IMR-90 (cell line): ENCODE measurements at regions not wholly inside any gene's neighbourhood (a gene's known extent, or its start where the extent isn't known, plus 50 kb on each side); places are given as distances from the start of the nearest gene placed in this dataset.

ENCODE experiments used
- CEBPB ChIP-seq: IDR thresholded peaks from 2 replicates; pipeline ENCODE4 v1.6.1; 2012; ENCODE audit warnings: low read depth, low read length, improper control_type of control experiment
- CTCF ChIP-seq: conservative IDR thresholded peaks from 2 replicates; pipeline ENCODE4 v1.5.1; 2012; ENCODE audit warnings: mild to moderate bottlenecking, low read depth, low read length, improper control_type of control experiment
- ELK1 ChIP-seq: fragments of 150-350 bp; IDR thresholded peaks from 2 replicates; pipeline ENCODE4 v1.6.1; 2016; ENCODE audit warnings: low read depth, mild to moderate bottlenecking, low read length, moderate library complexity, borderline replicate concordance
- MAFK ChIP-seq: IDR thresholded peaks from 2 replicates; pipeline ENCODE4 v1.6.1; 2012; ENCODE audit warnings: low read depth, low read length, improper control_type of control experiment
- MAZ ChIP-seq: IDR thresholded peaks from 2 replicates; pipeline ENCODE4 v1.6.1; 2012; ENCODE audit warnings: low read depth, mild to moderate bottlenecking, low read length, improper control_type of control experiment, moderate library complexity, borderline replicate concordance
- MXI1 ChIP-seq: IDR thresholded peaks from 2 replicates; pipeline ENCODE4 v1.6.1; 2012; ENCODE audit warnings: low read depth, mild to moderate bottlenecking, low read length, moderate library complexity, borderline replicate concordance
- NFE2L2 ChIP-seq: fragments of 150-350 bp; IDR thresholded peaks from 2 replicates; pipeline ENCODE4 v1.6.1; 2016; ENCODE audit warnings: low read depth, mild to moderate bottlenecking, low read length
- POLR2A ChIP-seq: IDR thresholded peaks from 2 replicates; pipeline ENCODE4 v1.6.1; 2012; ENCODE audit warnings: mild to moderate bottlenecking, low read depth, low read length
- RCOR1 ChIP-seq: IDR thresholded peaks from 2 replicates; pipeline ENCODE4 v1.6.1; 2012; ENCODE audit warnings: mild to moderate bottlenecking, low read length, improper control_type of control experiment; ENCODE audit not compliant: insufficient replicate concordance
- RFX5 ChIP-seq: IDR thresholded peaks from 2 replicates; pipeline ENCODE4 v1.8.0; 2012; ENCODE audit warnings: low read depth, mild to moderate bottlenecking, low read length, moderate library complexity
- SMC3 ChIP-seq: fragments of 150-350 bp; IDR thresholded peaks from 2 replicates; pipeline ENCODE4 v1.6.1; 2016; ENCODE audit warnings: low read depth, mild to moderate bottlenecking, antibody characterized with exemption, low read length, moderate library complexity

GRCh38 chr1:72891976-72892375 lies 609.6 kb upstream of the NEGR1 start:
- TF ChIP-seq CTCF (no peak), RCOR1 (no peak), NFE2L2 (no peak), POLR2A (no peak), SMC3 (no peak), ELK1 (no peak), MAFK (no peak), MAZ (no peak), MXI1 (no peak), RFX5 (no peak), CEBPB (no peak)
